OCI-LY7 (cell line): ENCODE measurements at regions not wholly inside any gene's neighbourhood (a gene's known extent, or its start where the extent isn't known, plus 50 kb on each side); places are given as distances from the start of the nearest gene placed in this dataset.

Experiments used
- BruUV-seq: library from RNA; stranded (reverse); fragments of 400-500 nt; replicated peaks from 2 replicates; lab custom pipeline; 2021; lab: Mats Ljungman, UMichigan
- CTCF ChIA-PET: fragments of 300-600 bp; sonication (Branson Sonifier 250); formaldehyde crosslinking; loops from one replicate; lab custom pipeline; 2022; ENCODE audit warnings: antibody characterized with exemption; ENCODE audit not compliant: unreplicated experiment; lab: Charles Lee
- POLR2A ChIA-PET: fragments of 300-600 bp; sonication (Branson Sonifier 250); formaldehyde crosslinking; loops from one replicate; lab custom pipeline; 2022; ENCODE audit warnings: antibody characterized with exemption; lab: Charles Lee
- DNase-seq: peaks from one replicate; pipeline ENCODE4 v3.0.0-alpha.2; 2015; ENCODE audit warnings: low spot score
- H2AFZ ChIP-seq: fragments of 200-600 bp; sonication (generic), shearing (Covaris generic); 2 replicates; pipeline ENCODE4 v1.6.1; 2014; ENCODE audit warnings: mild to moderate bottlenecking, antibody characterized with exemption, low read length, moderate library complexity
- H3K27ac ChIP-seq: fragments of 200-600 bp; sonication (generic); 2 replicates; pipeline ENCODE4 v1.5.1; 2014; ENCODE audit warnings: mixed run types, low read depth, mild to moderate bottlenecking, moderate library complexity, low read length, inconsistent platforms; ENCODE audit not compliant: poor library complexity, severe bottlenecking
- H3K36me3 ChIP-seq: fragments of 200-600 bp; sonication (generic); 2 replicates; pipeline ENCODE4 v1.6.1; 2014; ENCODE audit warnings: mild to moderate bottlenecking, antibody characterized with exemption, low read length, moderate library complexity, mixed read lengths; ENCODE audit not compliant: insufficient read depth
- H3K4me1 ChIP-seq: fragments of 200-600 bp; sonication (generic); 2 replicates; pipeline ENCODE4 v1.5.1; 2014; ENCODE audit warnings: mild to moderate bottlenecking, low read length; ENCODE audit not compliant: insufficient read depth, poor library complexity, severe bottlenecking
- H3K4me2 ChIP-seq: fragments of 200-600 bp; sonication (generic); 2 replicates; pipeline ENCODE4 v1.6.1; 2014; ENCODE audit warnings: mild to moderate bottlenecking, low read length
- H3K4me3 ChIP-seq: fragments of 200-600 bp; sonication (generic); 2 replicates; pipeline ENCODE4 v1.5.1; 2014; ENCODE audit warnings: mild to moderate bottlenecking, low read depth, low read length; ENCODE audit not compliant: poor library complexity, severe bottlenecking
- H3K79me2 ChIP-seq: fragments of 200-600 bp; sonication (generic); 2 replicates; pipeline ENCODE4 v1.6.1; 2016; ENCODE audit warnings: low read depth, mild to moderate bottlenecking, low read length, moderate library complexity, mixed read lengths; ENCODE audit not compliant: insufficient read depth
- H3K9me2 ChIP-seq: fragments of 200-600 bp; sonication (generic); 2 replicates; pipeline ENCODE4 v1.6.1; 2016; ENCODE audit warnings: mild to moderate bottlenecking, low read length, mixed read lengths; ENCODE audit not compliant: insufficient read depth
- H3K9me3 ChIP-seq: fragments of 200-600 bp; sonication (generic); 2 replicates; pipeline ENCODE4 v1.6.1; 2014; ENCODE audit warnings: mild to moderate bottlenecking, mixed run types, low read length, mixed read lengths
- H4K20me1 ChIP-seq: fragments of 200-600 bp; sonication (generic); 2 replicates; pipeline ENCODE4 v1.6.1; 2014; ENCODE audit warnings: mild to moderate bottlenecking, antibody characterized with exemption, low read length, moderate library complexity, mixed read lengths; ENCODE audit not compliant: insufficient read depth
- CTCF ChIP-seq: fragments of 200-600 bp; sonication (generic); conservative IDR thresholded peaks from 2 replicates; pipeline ENCODE4 v1.5.1; 2014; ENCODE audit warnings: mild to moderate bottlenecking, antibody characterized with exemption, low read length, moderate library complexity, mixed read lengths
- EZH2phosphoT487 ChIP-seq: fragments of 200-600 bp; sonication (generic); IDR thresholded peaks from 2 replicates; pipeline ENCODE4 v1.6.1; 2018; ENCODE audit warnings: low read depth, borderline replicate concordance, mild to moderate bottlenecking, mixed run types, antibody characterized with exemption, low read length, moderate library complexity, mixed read lengths
- intact Hi-C: fragments of 100-400 bp; cut with micrococcal nuclease; formaldehyde crosslinking; loops from one replicate; pipeline ENCODE4 v1.10.0; 2022; ENCODE audit not compliant: unreplicated experiment

GRCh38 chr3:105972069-105972468 lies 103.3 kb upstream of the CBLB start:
- H3K4me2 ChIP-seq, result no peak overlapping the region
- ChIA-PET POLR2A (no interaction called here), CTCF (no interaction called here)

GRCh38 chr3:105974381-105974780 lies 105.6 kb upstream of the CBLB start:
- 0 out of 2 replicates have a peak, but pooled peaks cover 9% of the 10 kb centered on the region for H3K9me3 ChIP-seq
- no peaks in the 10 kb centered on the region for H3K36me3 ChIP-seq
- BruUV-seq, result no TSS peak
- intact Hi-C loops, result no loop called here
- ChIA-PET CTCF (no interaction called here), POLR2A (interaction anchor here (0.7 kb wide), 2 partner anchors 244 to 359 kb away, joined by 3 to 4 read pairs; no protein-coding TSS in a partner anchor)
- H3K27ac ChIP-seq, result no peak overlapping the region
- H3K4me3 ChIP-seq, result no peak overlapping the region
- H3K4me1 ChIP-seq, result no peaks in the 10 kb centered on the region
- no peaks in the 10 kb centered on the region for H4K20me1 ChIP-seq
- no peak overlapping the region for H2AFZ ChIP-seq
- DNase-seq, result no peak
- H3K4me2 ChIP-seq, result no peak overlapping the region
- H3K9me2 ChIP-seq, result no peaks in the 10 kb centered on the region
- TF ChIP-seq EZH2phosphoT487, result no peak
- no peak for TF ChIP-seq CTCF
- no peaks in the 10 kb centered on the region for H3K79me2 ChIP-seq

More at GRCh38 chr3:105972069-105972468, 103.3 kb upstream of the CBLB start:
- intact Hi-C loops, result no loop called here
- Histone ChIP-seq H4K20me1 (no peaks in the 10 kb centered on the region), H3K4me3 (no peak overlapping the region), H3K4me1 (no peaks in the 10 kb centered on the region), H3K36me3 (no peaks in the 10 kb centered on the region), H3K27ac (no peak overlapping the region), H3K9me3 (0 out of 2 replicates have a peak, but pooled peaks cover 9% of the 10 kb centered on the region), H2AFZ (no peak overlapping the region), H3K9me2 (no peaks in the 10 kb centered on the region), H3K79me2 (no peaks in the 10 kb centered on the region)
- no TSS peak for BruUV-seq
- no peak for TF ChIP-seq CTCF
- TF ChIP-seq EZH2phosphoT487, result no peak
- no peak for DNase-seq

- CTCF ChIA-PET, result no interaction called here
These were observed 107.4 kb upstream of the CBLB start for GRCh38 chr3:105976196-105976595.

More at GRCh38 chr3:105976196-105976595, 107.4 kb upstream of the CBLB start:
- Histone ChIP-seq H3K4me3 (no peak overlapping the region), H2AFZ (no peak overlapping the region), H3K36me3 (no peaks in the 10 kb centered on the region), H3K79me2 (no peaks in the 10 kb centered on the region), H3K27ac (no peak overlapping the region), H3K4me2 (no peak overlapping the region), H3K4me1 (no peaks in the 10 kb centered on the region), H4K20me1 (no peaks in the 10 kb centered on the region), H3K9me2 (no peaks in the 10 kb centered on the region), H3K9me3 (0 out of 2 replicates have a peak, but pooled peaks cover 4% of the 10 kb centered on the region)
- TF ChIP-seq EZH2phosphoT487 (no peak), CTCF (no peak)
- POLR2A ChIA-PET, result no interaction called here
- no peak for DNase-seq
- no TSS peak for BruUV-seq
- intact Hi-C loops, result no loop called here
